Loucy (cell line): ENCODE measurements at regions not wholly inside any gene's neighbourhood (a gene's known extent, or its start where the extent isn't known, plus 50 kb on each side); places are given as distances from the start of the nearest gene placed in this dataset.

Experiments
- H2AFZ ChIP-seq: fragments of 200-600 bp; sonication (generic); 2 replicates; pipeline ENCODE4 v1.6.0; 2016; ENCODE audit warnings: antibody characterized with exemption, mild to moderate bottlenecking, low read length, moderate library complexity
- H3F3A ChIP-seq: fragments of 200-600 bp; 2 replicates; pipeline ENCODE4 v1.6.0; 2016; ENCODE audit warnings: antibody characterized with exemption, low read depth, mild to moderate bottlenecking
- H3K27me3 ChIP-seq: fragments of 200-600 bp; sonication (generic); 2 replicates; pipeline ENCODE4 v1.6.1; 2014; ENCODE audit warnings: low read length, mild to moderate bottlenecking; ENCODE audit not compliant: insufficient read depth, poor library complexity, severe bottlenecking
- H3K36me3 ChIP-seq: fragments of 200-600 bp; sonication (generic); 2 replicates; pipeline ENCODE4 v1.6.1; 2016; ENCODE audit warnings: low read length; ENCODE audit not compliant: insufficient read depth
- H3K4me1 ChIP-seq: fragments of 200-600 bp; sonication (generic); 2 replicates; pipeline ENCODE4 v1.5.1; 2014; ENCODE audit warnings: low read length, mild to moderate bottlenecking; ENCODE audit not compliant: insufficient read depth, poor library complexity, severe bottlenecking
- H3K4me2 ChIP-seq: fragments of 200-600 bp; sonication (generic); 2 replicates; pipeline ENCODE4 v1.6.0; 2014; ENCODE audit warnings: antibody characterized with exemption, low read length, low read depth, mild to moderate bottlenecking; ENCODE audit not compliant: poor library complexity, severe bottlenecking
- H3K4me3 ChIP-seq: fragments of 200-600 bp; sonication (generic); 2 replicates; pipeline ENCODE4 v1.5.1; 2014; ENCODE audit warnings: low read length, mild to moderate bottlenecking, mixed read lengths; ENCODE audit not compliant: poor library complexity, severe bottlenecking
- H3K79me2 ChIP-seq: fragments of 200-600 bp; sonication (generic); 2 replicates; pipeline ENCODE4 v1.6.1; 2014; ENCODE audit warnings: low read length; ENCODE audit not compliant: insufficient read depth
- H3K9ac ChIP-seq: fragments of 200-600 bp; sonication (generic); 2 replicates; pipeline ENCODE4 v1.6.0; 2014; ENCODE audit warnings: mild to moderate bottlenecking, low read depth, low read length, moderate library complexity; ENCODE audit not compliant: poor library complexity, severe bottlenecking
- H3K9me2 ChIP-seq: fragments of 200-600 bp; sonication (generic); replicated peaks from 2 replicates; pipeline ENCODE4 v1.6.1; 2016; ENCODE audit warnings: low read depth, low read length, mixed read lengths
- H3K9me3 ChIP-seq: fragments of 200-600 bp; sonication (generic); 2 replicates; pipeline ENCODE4 v1.6.1; 2014; ENCODE audit warnings: mild to moderate bottlenecking, antibody characterized with exemption, low read length, low read depth; ENCODE audit not compliant: insufficient read depth
- H4K20me1 ChIP-seq: fragments of 200-600 bp; sonication (generic); 2 replicates; pipeline ENCODE4 v1.6.0; 2014; ENCODE audit warnings: antibody characterized with exemption, low read length, mild to moderate bottlenecking; ENCODE audit not compliant: insufficient read depth, poor library complexity, severe bottlenecking
- EZH2phosphoT487 ChIP-seq: fragments of 200-600 bp; IDR thresholded peaks from 2 replicates; pipeline ENCODE4 v1.6.1; 2018; ENCODE audit warnings: antibody characterized with exemption, mild to moderate bottlenecking, moderate library complexity, borderline replicate concordance
- TF ChIP-seq, protein P1 (sequence below): fragments of 200-600 bp; sonication (generic); conservative IDR thresholded peaks from 2 replicates; pipeline ENCODE4 v1.5.1; 2014; ENCODE audit warnings: mild to moderate bottlenecking, antibody characterized with exemption, low read length

DNA sequence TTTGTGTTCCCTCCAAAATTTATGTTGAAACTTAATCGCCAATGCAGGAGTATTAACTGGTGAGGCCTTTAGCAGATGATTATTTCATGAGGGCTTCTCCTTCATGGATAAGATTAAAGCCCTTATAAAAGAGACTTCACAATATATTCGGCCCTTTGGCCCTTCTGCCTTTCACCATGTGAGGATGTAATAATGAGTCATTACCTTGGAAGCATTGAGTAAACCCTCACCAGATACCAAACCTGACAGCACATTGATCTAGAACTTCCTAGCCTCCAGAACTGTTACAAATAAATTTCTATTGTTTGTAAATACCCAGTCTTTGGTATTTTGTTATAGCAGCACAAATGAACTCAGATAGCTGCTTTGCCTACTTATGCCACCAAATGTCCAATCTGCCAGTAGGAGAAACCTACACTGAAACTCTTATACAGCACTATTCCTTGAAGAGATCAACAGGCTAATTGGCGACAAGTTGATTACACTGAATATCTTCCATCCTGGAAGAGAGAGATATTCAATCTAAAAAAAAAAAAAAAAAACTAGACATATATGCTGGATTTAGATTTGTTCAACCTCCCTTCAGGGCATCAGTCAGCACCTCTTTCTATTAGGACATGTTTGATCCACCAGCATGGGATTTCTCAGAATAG lies 125.9 kb upstream of the COL5A2 start:
- no peaks in the 10 kb centered on the region for H3K36me3 ChIP-seq
- H3K9me3 ChIP-seq, result no peaks in the 10 kb centered on the region
- peak overlapping the region; percentile 18; the same call in 1 of the 2 replicates for H2AFZ ChIP-seq
- no peaks in the 10 kb centered on the region for H4K20me1 ChIP-seq
- H3K9ac ChIP-seq, result no peak overlapping the region
- no peak overlapping the region for H3K4me3 ChIP-seq
- H3K27me3 ChIP-seq, result no peaks in the 10 kb centered on the region
- no peaks in the 10 kb centered on the region for H3K9me2 ChIP-seq
- peak overlapping the region; percentile 51 for H3K4me2 ChIP-seq
- peaks cover 55% of the 10 kb centered on the region for H3K4me1 ChIP-seq
- no peaks in the 10 kb centered on the region for H3K79me2 ChIP-seq
- TF ChIP-seq EZH2phosphoT487, result no peak
- H3F3A ChIP-seq, result no peaks in the 10 kb centered on the region; the same call in 1 of the 2 replicates

DNA sequence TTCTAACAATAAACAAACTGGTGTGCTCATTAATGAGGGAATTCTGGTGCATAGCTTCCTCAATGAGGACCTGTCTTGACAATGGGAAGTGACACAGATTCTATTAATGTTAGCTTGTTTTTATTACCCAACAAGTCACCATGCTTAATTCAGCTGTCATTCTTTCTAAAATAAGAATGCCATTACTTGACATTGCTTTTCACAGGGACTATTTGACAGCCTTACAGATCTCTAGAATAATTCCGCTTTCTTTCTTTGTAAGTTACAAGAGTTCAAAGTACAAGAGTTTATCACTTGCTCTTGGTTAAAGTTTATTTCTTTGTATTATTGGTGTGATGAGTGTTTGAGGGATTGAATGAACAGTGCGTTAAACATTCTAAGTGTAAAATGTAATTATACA lies 127.0 kb upstream of the COL5A2 start:
- Histone ChIP-seq H3K4me1 (peaks cover 46% of the 10 kb centered on the region), H3K79me2 (no peaks in the 10 kb centered on the region), H2AFZ (no peak overlapping the region), H3K9ac (no peak overlapping the region), H3K36me3 (no peaks in the 10 kb centered on the region), H3F3A (no peaks in the 10 kb centered on the region; the same call in 1 of the 2 replicates), H3K9me2 (no peaks in the 10 kb centered on the region), H3K9me3 (no peaks in the 10 kb centered on the region), H3K27me3 (no peaks in the 10 kb centered on the region), H4K20me1 (no peaks in the 10 kb centered on the region), H3K4me3 (no peak overlapping the region), H3K4me2 (no peak overlapping the region)
- TF ChIP-seq EZH2phosphoT487, result no peak
- TF ChIP-seq, protein P1, sequence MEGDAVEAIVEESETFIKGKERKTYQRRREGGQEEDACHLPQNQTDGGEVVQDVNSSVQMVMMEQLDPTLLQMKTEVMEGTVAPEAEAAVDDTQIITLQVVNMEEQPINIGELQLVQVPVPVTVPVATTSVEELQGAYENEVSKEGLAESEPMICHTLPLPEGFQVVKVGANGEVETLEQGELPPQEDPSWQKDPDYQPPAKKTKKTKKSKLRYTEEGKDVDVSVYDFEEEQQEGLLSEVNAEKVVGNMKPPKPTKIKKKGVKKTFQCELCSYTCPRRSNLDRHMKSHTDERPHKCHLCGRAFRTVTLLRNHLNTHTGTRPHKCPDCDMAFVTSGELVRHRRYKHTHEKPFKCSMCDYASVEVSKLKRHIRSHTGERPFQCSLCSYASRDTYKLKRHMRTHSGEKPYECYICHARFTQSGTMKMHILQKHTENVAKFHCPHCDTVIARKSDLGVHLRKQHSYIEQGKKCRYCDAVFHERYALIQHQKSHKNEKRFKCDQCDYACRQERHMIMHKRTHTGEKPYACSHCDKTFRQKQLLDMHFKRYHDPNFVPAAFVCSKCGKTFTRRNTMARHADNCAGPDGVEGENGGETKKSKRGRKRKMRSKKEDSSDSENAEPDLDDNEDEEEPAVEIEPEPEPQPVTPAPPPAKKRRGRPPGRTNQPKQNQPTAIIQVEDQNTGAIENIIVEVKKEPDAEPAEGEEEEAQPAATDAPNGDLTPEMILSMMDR, result no peak

GRCh38 chr2:189308056-189308790 lies 128.7 kb upstream of the COL5A2 start:
- Histone ChIP-seq H3K9me3 (no peaks in the 10 kb centered on the region), H3K36me3 (no peaks in the 10 kb centered on the region), H3K27me3 (no peaks in the 10 kb centered on the region), H2AFZ (0 out of 2 replicates have a peak overlapping the region, but pooled peaks have one; percentile 67), H3F3A (no peaks in the 10 kb centered on the region; the same call in 1 of the 2 replicates), H3K4me3 (no peak overlapping the region), H3K4me1 (peaks cover 34% of the 10 kb centered on the region), H3K9me2 (no peaks in the 10 kb centered on the region), H3K79me2 (no peaks in the 10 kb centered on the region), H4K20me1 (no peaks in the 10 kb centered on the region), H3K9ac (no peak overlapping the region), H3K4me2 (no peak overlapping the region)
- no peak for TF ChIP-seq EZH2phosphoT487
- TF ChIP-seq, protein P1, result no peak
